H1 (cell line): ENCODE measurements at regions not wholly inside any gene's neighbourhood (a gene's known extent, or its start where the extent isn't known, plus 50 kb on each side); places are given as distances from the start of the nearest gene placed in this dataset.

Experiments
- CTCF ChIA-PET: fragments of 300-600 bp; sonication (Branson Sonifier 250); formaldehyde crosslinking; loops from one replicate; lab custom pipeline; 2021; ENCODE audit not compliant: partially characterized antibody; lab: Charles Lee
- POLR2A ChIA-PET: fragments of 300-600 bp; sonication (Branson Sonifier 250); formaldehyde crosslinking; loops from one replicate; lab custom pipeline; 2021; ENCODE audit warnings: inconsistent platforms; ENCODE audit not compliant: partially characterized antibody; lab: Charles Lee
- DNase-seq, 2 experiments: peaks; one replicate each; pipeline versions ENCODE4 v3.0.0 to v3.0.0-alpha.2; 2010 to 2022; ENCODE audit warnings: low spot score in 2 of 2, low read depth in 1 of 2, mixed read lengths in 1 of 2
- FAIRE-seq: peaks from 2 replicates; lab custom pipeline; 2011; peaks lifted over from hg19 to GRCh38; lab: Jason Lieb, UNC
- H2AFZ ChIP-seq: 2 replicates; pipeline ENCODE4 v1.8.1; 2012; ENCODE audit warnings: low read length, inconsistent platforms
- H2AK5ac ChIP-seq: 2 replicates; pipeline ENCODE4 v1.6.1; 2013; ENCODE audit warnings: low read depth, low read length
- H2BK120ac ChIP-seq: replicated peaks from 2 replicates; pipeline ENCODE3; 2013; ENCODE audit warnings: low read depth, low read length, inconsistent platforms
- H2BK12ac ChIP-seq: 2 replicates; pipeline ENCODE4 v1.6.1; 2013; ENCODE audit warnings: low read depth, low read length
- H2BK15ac ChIP-seq: 2 replicates; pipeline ENCODE4 v1.6.1; 2013; ENCODE audit warnings: low read length
- H2BK20ac ChIP-seq: 2 replicates; pipeline ENCODE4 v1.6.1; 2013; ENCODE audit warnings: low read length
- H2BK5ac ChIP-seq: 2 replicates; pipeline ENCODE4 v1.6.1; 2013; ENCODE audit warnings: low read depth, low read length
- H3K14ac ChIP-seq: 2 replicates; pipeline ENCODE4 v1.6.1; 2013; ENCODE audit warnings: inconsistent platforms; ENCODE audit not compliant: insufficient read length
- H3K18ac ChIP-seq: 2 replicates; pipeline ENCODE4 v1.6.1; 2013; ENCODE audit warnings: low read length; ENCODE audit errors: extremely low read depth
- H3K23ac ChIP-seq: 2 replicates; pipeline ENCODE4 v1.6.1; 2013; ENCODE audit warnings: inconsistent platforms; ENCODE audit not compliant: insufficient read length
- H3K23me2 ChIP-seq: 2 replicates; pipeline ENCODE4 v1.6.1; 2013; ENCODE audit warnings: low read depth, low read length
- H3K27ac ChIP-seq: 2 replicates; pipeline ENCODE4 v1.6.1; 2011; ENCODE audit warnings: low read depth, low read length, inconsistent platforms
- H3K27me3 ChIP-seq, 4 experiments: replicated peaks in 1 of 4; 1 replicate in 1 of 4; 2 replicates in 3 of 4; pipeline versions ENCODE4 v1.6.1 to v1.8.1; 2011 to 2013; ENCODE audit warnings: low read length in 3 of 4, mild to moderate bottlenecking in 3 of 4, inconsistent platforms in 2 of 4, mixed read lengths in 2 of 4, moderate library complexity in 1 of 4; ENCODE audit not compliant: control insufficient read depth in 3 of 4, insufficient read depth in 3 of 4; ENCODE audit errors: extremely low read depth in 1 of 4
- H3K36me3 ChIP-seq, 4 experiments: 2 replicates each; pipeline versions ENCODE4 v1.6.1 to v1.8.1; 2011 to 2013; ENCODE audit warnings: mild to moderate bottlenecking in 4 of 4, low read length in 3 of 4, moderate library complexity in 2 of 4, control low read depth in 1 of 4, inconsistent platforms in 1 of 4; ENCODE audit not compliant: insufficient read depth in 4 of 4, control insufficient read depth in 2 of 4
- H3K4ac ChIP-seq: replicated peaks from 2 replicates; pipeline ENCODE3; 2013; ENCODE audit warnings: low read length, low read depth, mixed read lengths, inconsistent platforms; ENCODE audit not compliant: insufficient read length
- H3K4me1 ChIP-seq, 4 experiments: replicated peaks in 1 of 4; 1 replicate in 1 of 4; 2 replicates in 3 of 4; pipeline versions ENCODE4 v1.6.1 to v1.8.1; 2011 to 2013; ENCODE audit warnings: low read length in 3 of 4, inconsistent platforms in 2 of 4, mixed read lengths in 1 of 4; ENCODE audit not compliant: insufficient read depth in 4 of 4, control insufficient read depth in 3 of 4
- H3K4me2 ChIP-seq, 2 experiments: 2 replicates each; pipeline versions ENCODE4 v1.6.1 to v1.8.1; 2011 to 2013; ENCODE audit warnings: low read depth in 2 of 2, low read length in 2 of 2, control low read depth in 1 of 2, inconsistent platforms in 1 of 2, mild to moderate bottlenecking in 1 of 2; ENCODE audit not compliant: insufficient read depth in 1 of 2
- H3K4me3 ChIP-seq, 4 experiments: fragments of 200-600, 300-600 bp in 1 of 4; sonication (generic), shearing (Covaris generic), sonication (Bioruptor Twin) in 1 of 4; 2 replicates each; pipeline versions ENCODE4 v1.5.1 to v1.8.1; 2011 to 2016; ENCODE audit warnings: low read length in 4 of 4, low read depth in 3 of 4, control low read depth in 2 of 4, inconsistent platforms in 2 of 4, mild to moderate bottlenecking in 2 of 4, mixed read lengths in 1 of 4, moderate library complexity in 1 of 4; ENCODE audit not compliant: insufficient read depth in 2 of 4; ENCODE audit errors: extremely low read depth in 1 of 4
- H3K56ac ChIP-seq: replicated peaks from 2 replicates; pipeline ENCODE3; 2013; ENCODE audit warnings: low read depth, mild to moderate bottlenecking, mixed read lengths, low read length, inconsistent platforms; ENCODE audit not compliant: insufficient read length
- H3K79me1 ChIP-seq: 2 replicates; pipeline ENCODE4 v1.6.1; 2013; ENCODE audit warnings: low read depth, low read length, control low read depth
- H3K79me2 ChIP-seq, 2 experiments: 2 replicates each; pipeline versions ENCODE4 v1.6.1 to v1.8.1; 2012 to 2013; ENCODE audit warnings: low read length in 2 of 2, mild to moderate bottlenecking in 2 of 2, inconsistent platforms in 1 of 2; ENCODE audit not compliant: insufficient read depth in 2 of 2, control insufficient read depth in 1 of 2
- H3K9ac ChIP-seq, 4 experiments: replicated peaks in 1 of 4; 1 replicate in 1 of 4; 2 replicates in 3 of 4; pipeline versions ENCODE4 v1.6.1 to v1.8.1; 2011 to 2013; ENCODE audit warnings: low read depth in 3 of 4, low read length in 3 of 4, control low read depth in 2 of 4, mild to moderate bottlenecking in 2 of 4, moderate library complexity in 2 of 4, inconsistent platforms in 1 of 4; ENCODE audit errors: extremely low read depth in 1 of 4
- H3K9me3 ChIP-seq, 2 experiments: 2 replicates each; pipeline versions ENCODE4 v1.6.1 to v1.8.1; 2012 to 2013; ENCODE audit warnings: mild to moderate bottlenecking in 2 of 2, moderate library complexity in 2 of 2, control low read depth in 1 of 2, inconsistent platforms in 1 of 2, low read depth in 1 of 2, low read length in 1 of 2, mixed read lengths in 1 of 2; ENCODE audit not compliant: insufficient read depth in 2 of 2
- H4K20me1 ChIP-seq, 2 experiments: replicated peaks in 1 of 2; 2 replicates each; pipeline versions ENCODE3 to v1.8.1; 2011 to 2013; ENCODE audit warnings: inconsistent platforms in 2 of 2, low read length in 2 of 2, mild to moderate bottlenecking in 1 of 2; ENCODE audit not compliant: insufficient read depth in 2 of 2, control insufficient read depth in 1 of 2
- H4K5ac ChIP-seq: 2 replicates; pipeline ENCODE4 v1.6.1; 2013; ENCODE audit warnings: low read length, low read depth, mixed read lengths, inconsistent platforms; ENCODE audit not compliant: insufficient read length
- H4K8ac ChIP-seq: 2 replicates; pipeline ENCODE4 v1.8.0; 2013; ENCODE audit warnings: mild to moderate bottlenecking, moderate library complexity, low read length, inconsistent platforms; ENCODE audit not compliant: insufficient read depth; ENCODE audit errors: extremely low read depth
- H4K91ac ChIP-seq: replicated peaks from 2 replicates; pipeline ENCODE3; 2013; ENCODE audit warnings: low read length, mixed read lengths, inconsistent platforms; ENCODE audit not compliant: insufficient read length
- CEBPB ChIP-seq: IDR thresholded peaks from 2 replicates; pipeline ENCODE4 v1.6.1; 2012; ENCODE audit warnings: low read depth, low read length
- CHD2 ChIP-seq: IDR thresholded peaks from 2 replicates; pipeline ENCODE4 v1.6.1; 2012; ENCODE audit warnings: low read length, improper control_type of control experiment
- EZH2 ChIP-seq: fragments of 200-600 bp; sonication (generic); IDR thresholded peaks from 2 replicates; pipeline ENCODE4 v1.7.1; 2012; ENCODE audit warnings: low read depth, mild to moderate bottlenecking, moderate library complexity, low read length, inconsistent platforms; ENCODE audit not compliant: severe bottlenecking
- HDAC2 ChIP-seq, 2 experiments: fragments of 300-600 bp in 1 of 2; sonication (generic) in 1 of 2; IDR thresholded peaks; 2 replicates each; pipeline ENCODE4 v1.6.1; 2011 to 2012; ENCODE audit warnings: low read depth in 2 of 2, low read length in 2 of 2, mild to moderate bottlenecking in 2 of 2, moderate library complexity in 2 of 2, borderline replicate concordance in 1 of 2, inconsistent platforms in 1 of 2
- HDAC6 ChIP-seq: IDR thresholded peaks from one replicate; pipeline ENCODE4 v1.7.1; 2012; ENCODE audit warnings: low read depth, mild to moderate bottlenecking, inconsistent platforms, low read length, moderate library complexity
- KDM4A ChIP-seq: IDR thresholded peaks from one replicate; pipeline ENCODE4 v1.7.1; 2012; ENCODE audit warnings: low read depth, mild to moderate bottlenecking, moderate library complexity, low read length, inconsistent platforms; ENCODE audit not compliant: severe bottlenecking
- MAFK ChIP-seq: IDR thresholded peaks from 2 replicates; pipeline ENCODE4 v1.6.1; 2012; ENCODE audit warnings: low read depth, mild to moderate bottlenecking, improper control_type of control experiment, low read length
- NANOG ChIP-seq: IDR thresholded peaks from 2 replicates; pipeline ENCODE4 v1.6.1; 2011; ENCODE audit warnings: low read length, low read depth, mild to moderate bottlenecking, inconsistent platforms; ENCODE audit not compliant: insufficient read depth, poor library complexity, severe bottlenecking
- TAF1 ChIP-seq: IDR thresholded peaks from 2 replicates; pipeline ENCODE4 v1.6.1; 2011; ENCODE audit warnings: mild to moderate bottlenecking, low read depth, low read length
- WGBS, 2 experiments: shearing (Covaris generic) in 1 of 2; methylation state at CpG; one replicate each; pipeline versions ENCODE4 v1.1.6 to v1.1.7; 2013 to 2015; ENCODE audit warnings: low lambda C conversion rate in 2 of 2, mixed read lengths in 2 of 2, inconsistent platforms in 1 of 2, low coverage in 1 of 2, missing lambda C conversion rate in 1 of 2; ENCODE audit not compliant: insufficient replicate concordance in 2 of 2, insufficient coverage in 1 of 2, insufficient read length in 1 of 2; ENCODE audit errors: extremely low coverage in 1 of 2, missing lambda C conversion rate in 1 of 2; 5-methylcytosine and 5-hydroxymethylcytosine counted together

- no peaks in the 10 kb centered on the region for H3K23me2 ChIP-seq
- H2BK120ac ChIP-seq = no peak overlapping the region
- no peaks in the 10 kb centered on the region for H3K9me3 ChIP-seq
- H3K79me1 ChIP-seq = no peaks in the 10 kb centered on the region
- TF ChIP-seq HDAC2 (IDR thresholded peaks at IDR 0.05; ENCODE audit: borderline replicate concordance in 1 of 2, low read depth in 2 of 2, low read length in 2 of 2) (no peak), TAF1 (no peak), HDAC6 (no peak), MAFK (no peak), CEBPB (no peak), NANOG (no peak), KDM4A (no peak), CHD2 (no peak), EZH2 (no peak)
- no peak for FAIRE-seq
- H4K20me1 ChIP-seq = no peaks in the 10 kb centered on the region
- no peak overlapping the region for H2BK15ac ChIP-seq
- no peak overlapping the region for H2AK5ac ChIP-seq
- no peaks in the 10 kb centered on the region for H3K4me1 ChIP-seq
- no peaks in the 10 kb centered on the region for H3K36me3 ChIP-seq
- H4K91ac ChIP-seq = no peak overlapping the region
- H3K23ac ChIP-seq = no peak overlapping the region
- no peak overlapping the region for H4K8ac ChIP-seq
- no peak overlapping the region for H3K4me3 ChIP-seq
- H3K18ac ChIP-seq = no peak overlapping the region
- H3K27me3 ChIP-seq = no peaks in the 10 kb centered on the region; a peak in 1 of 7 replicates
- CTCF ChIA-PET = interaction anchor here (0.7 kb wide), 1 partner anchor 87 kb away, joined by 3 read pairs; no protein-coding TSS in a partner anchor
- no peak overlapping the region for H3K27ac ChIP-seq
- no peaks in the 10 kb centered on the region for H3K79me2 ChIP-seq
- H3K9ac ChIP-seq = no peak overlapping the region
- WGBS, 2 experiments = 75% methylated on average over 3 of the region's 5 CpGs; no CpG with 5 or more reads in 1 of the 2 experiments
- H2BK5ac ChIP-seq = no peak overlapping the region
- no peak overlapping the region for H4K5ac ChIP-seq
- POLR2A ChIA-PET = no interaction called here
- DNase-seq = no peak
- no peak overlapping the region for H2BK20ac ChIP-seq
- H3K4ac ChIP-seq = no peak overlapping the region
- no peak overlapping the region for H3K14ac ChIP-seq
- no peak overlapping the region for H2AFZ ChIP-seq
- H2BK12ac ChIP-seq = no peak overlapping the region
- no peak overlapping the region for H3K4me2 ChIP-seq
- H3K56ac ChIP-seq = no peak overlapping the region
These were observed 287.8 kb downstream of the ZNF674 start for GRCh38 chrX:46257451-46257879.
